ENCODE measurements at regions not wholly inside any gene's neighbourhood (a gene's known extent, or its start where the extent isn't known, plus 50 kb on each side); places are given as distances from the start of the nearest gene placed in this dataset.

GRCh38 chr13:76643596-76643995, 242.6 kb downstream of the KCTD12 start:
- no peak for TF ChIP-seq EZH2 (IDR thresholded peaks at IDR 0.05; ENCODE audit: borderline replicate concordance, low read depth, low read length, severe bottlenecking)
- TF ChIP-seq, protein P1, sequence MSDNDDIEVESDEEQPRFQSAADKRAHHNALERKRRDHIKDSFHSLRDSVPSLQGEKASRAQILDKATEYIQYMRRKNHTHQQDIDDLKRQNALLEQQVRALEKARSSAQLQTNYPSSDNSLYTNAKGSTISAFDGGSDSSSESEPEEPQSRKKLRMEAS (IDR thresholded peaks at IDR 0.05; ENCODE audit: insufficient read depth, insufficient read length): no peak

Measured in endothelial cell of umbilical vein (primary cell).